ENCODE measurements at regions not wholly inside any gene's neighbourhood (a gene's known extent, or its start where the extent isn't known, plus 50 kb on each side); places are given as distances from the start of the nearest gene placed in this dataset.

- ATAC-seq (no peak), DNase-seq (ENCODE audit: missing footprints) (no peak)
- intact Hi-C loops (cut with DNase I): no loop called here
Measured at GRCh38 chr10:8588135-8588534, 533.6 kb downstream of the GATA3 start.

- intact Hi-C loops (cut with DNase I): no loop called here
- DNase-seq (ENCODE audit: missing footprints): no peak
- no peak for ATAC-seq
Measured at GRCh38 chr10:8590518-8590917, 536.0 kb downstream of the GATA3 start.

- no peak for ATAC-seq
- no peak for DNase-seq (ENCODE audit: missing footprints)
- intact Hi-C loops (cut with DNase I): no loop called here
Measured at GRCh38 chr10:8591640-8592039, 537.2 kb downstream of the GATA3 start.

DNA sequence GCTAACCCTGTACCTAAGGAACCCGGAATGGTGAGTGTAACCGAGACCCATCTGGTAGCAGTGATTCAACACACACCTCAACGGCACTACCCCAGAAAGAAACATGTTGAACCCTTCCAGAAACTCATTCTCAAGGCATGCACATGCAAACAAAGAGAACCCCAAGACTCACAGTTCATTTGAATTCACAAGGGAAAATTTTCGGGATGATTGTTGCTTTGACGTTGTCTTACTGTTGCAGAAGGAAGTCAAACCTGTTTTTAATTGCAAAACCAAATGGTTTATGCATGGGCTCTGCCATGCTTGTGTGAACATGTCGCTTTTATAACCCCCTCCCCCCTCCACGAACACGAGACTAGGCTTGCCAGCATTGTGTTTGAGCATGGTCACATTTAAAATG, 539.7 kb downstream of the GATA3 start:
- intact Hi-C loops (cut with DNase I): no loop called here
- no peak for DNase-seq (ENCODE audit: missing footprints)
- no peak for ATAC-seq

DNA sequence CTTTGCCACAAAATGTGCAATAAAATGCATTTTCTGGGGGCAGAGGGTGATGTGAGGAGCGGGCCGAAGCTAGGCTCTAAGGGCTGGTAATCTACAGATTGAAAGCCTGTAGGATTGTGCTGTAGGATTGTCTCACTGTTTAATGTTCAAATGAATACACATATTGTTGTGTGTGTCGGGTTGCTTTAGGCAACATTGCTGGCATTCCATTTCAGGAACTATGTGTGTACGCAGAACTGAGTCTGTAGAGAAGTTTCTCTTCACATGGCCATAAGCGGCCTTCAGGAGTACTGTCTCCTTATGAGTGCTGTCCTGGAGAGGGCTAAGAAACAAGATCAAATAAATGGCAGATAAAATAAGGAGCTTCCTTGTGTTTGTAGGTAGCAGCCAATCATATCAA, 540.2 kb downstream of the GATA3 start:
- DNase-seq (ENCODE audit: missing footprints): no peak
- no peak for ATAC-seq
- intact Hi-C loops (cut with DNase I): no loop called here

DNA sequence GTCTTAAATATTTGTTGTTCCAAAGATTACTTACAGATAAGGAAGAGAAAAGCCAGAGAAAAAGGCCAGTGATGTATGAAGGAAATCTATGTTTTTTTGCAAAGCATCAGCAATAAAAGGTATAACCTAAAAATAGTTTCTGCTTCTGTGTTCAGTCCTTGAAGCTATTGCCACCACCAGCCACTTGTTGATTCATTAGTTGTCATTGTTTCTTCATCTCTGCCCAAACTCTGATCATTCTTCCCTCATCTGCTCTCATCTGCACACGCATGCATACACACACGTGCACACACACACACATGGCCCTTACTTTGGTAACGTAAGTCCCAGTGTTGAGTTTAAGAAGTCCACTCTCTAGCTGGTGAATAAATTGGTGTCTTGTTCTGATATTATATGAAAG, 540.7 kb downstream of the GATA3 start:
- no peak for DNase-seq (ENCODE audit: missing footprints)

DNA sequence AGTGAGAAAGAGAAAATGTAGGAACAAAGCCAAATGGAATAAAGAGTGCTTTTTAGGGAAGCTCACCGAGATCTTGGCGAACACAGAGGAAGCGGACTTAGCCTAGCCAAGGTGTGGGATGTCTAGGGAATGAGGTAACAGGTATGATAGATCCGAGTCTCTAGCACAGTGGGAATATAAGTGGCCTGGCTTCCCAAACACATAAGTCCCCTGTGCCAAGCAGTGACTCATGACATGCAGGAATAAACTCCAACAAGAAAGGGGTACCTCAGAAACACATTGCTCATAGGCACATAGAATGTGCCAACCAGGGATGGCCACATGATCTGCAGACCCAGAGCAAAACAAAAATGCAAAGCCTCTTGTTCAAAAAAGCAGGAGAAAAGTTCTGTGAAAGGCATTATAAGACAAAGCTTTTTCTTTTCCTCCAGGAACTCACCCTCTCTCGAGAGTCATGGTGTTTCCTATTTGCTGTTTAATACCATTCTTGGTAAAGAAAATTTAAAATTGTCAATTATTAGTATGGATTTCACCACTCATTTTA, 542.5 kb downstream of the GATA3 start:
- DNase-seq (ENCODE audit: missing footprints): no peak
- ATAC-seq: no peak
- intact Hi-C loops (cut with DNase I): no loop called here

More for the DNA sequence above, 540.7 kb downstream of the GATA3 start:
- intact Hi-C loops (cut with DNase I): no loop called here
- no peak for ATAC-seq

DNA sequence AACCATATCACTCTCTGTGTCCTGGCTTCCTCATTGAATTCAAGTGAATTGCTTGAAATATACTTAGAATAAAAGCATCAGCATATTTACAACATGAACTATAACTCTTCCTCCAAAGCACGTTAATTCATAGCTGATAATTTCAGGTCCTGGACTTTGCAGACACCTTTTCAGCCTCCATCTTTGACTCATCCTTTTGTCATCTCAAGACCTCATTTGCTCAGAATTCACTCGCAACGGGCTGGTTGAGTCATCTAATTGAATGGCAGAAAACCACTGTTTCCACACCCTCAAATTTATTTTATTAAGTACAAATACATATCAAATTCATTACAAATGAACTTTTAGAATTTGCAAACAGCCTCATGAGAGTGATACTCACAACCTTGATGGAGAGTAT, 545.7 kb downstream of the GATA3 start:
- ATAC-seq (no peak), DNase-seq (ENCODE audit: missing footprints) (no peak)
- intact Hi-C loops (cut with DNase I): no loop called here

GRCh38 chr10:8602821-8603220, 548.3 kb downstream of the GATA3 start:
- DNase-seq (ENCODE audit: missing footprints): no peak
- intact Hi-C loops (cut with DNase I): no loop called here
- ATAC-seq: no peak

DNA sequence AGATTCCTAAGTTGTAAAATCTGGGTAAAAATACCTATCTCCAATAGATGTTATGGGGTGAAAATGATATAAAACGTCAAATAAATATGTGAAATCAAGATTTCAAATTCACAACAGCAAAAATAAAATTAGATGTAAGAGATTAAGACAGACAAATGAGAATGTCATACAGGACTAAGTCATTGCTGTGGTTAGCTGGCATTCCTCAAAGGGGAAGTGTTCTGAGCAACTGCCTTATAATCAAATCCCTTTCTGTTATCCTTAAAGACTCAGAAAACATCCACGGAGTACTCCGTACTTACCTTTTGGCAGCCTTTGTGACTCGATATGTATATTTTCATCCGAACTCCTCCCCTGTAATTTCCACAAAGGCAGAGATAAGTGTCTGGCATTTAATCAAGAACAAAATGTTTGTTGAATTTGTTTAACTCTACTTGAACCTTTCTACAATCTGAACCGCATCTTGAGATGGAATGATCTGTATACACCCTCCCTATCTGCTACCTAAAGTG, 559.6 kb downstream of the GATA3 start:
- intact Hi-C loops (cut with DNase I): no loop called here
- ATAC-seq: no peak
- no peak for DNase-seq (ENCODE audit: missing footprints)

- ATAC-seq (no peak), DNase-seq (ENCODE audit: missing footprints) (no peak)
- intact Hi-C loops (cut with DNase I): no loop called here
Measured at GRCh38 chr10:8615118-8615517, 560.6 kb downstream of the GATA3 start.

DNA sequence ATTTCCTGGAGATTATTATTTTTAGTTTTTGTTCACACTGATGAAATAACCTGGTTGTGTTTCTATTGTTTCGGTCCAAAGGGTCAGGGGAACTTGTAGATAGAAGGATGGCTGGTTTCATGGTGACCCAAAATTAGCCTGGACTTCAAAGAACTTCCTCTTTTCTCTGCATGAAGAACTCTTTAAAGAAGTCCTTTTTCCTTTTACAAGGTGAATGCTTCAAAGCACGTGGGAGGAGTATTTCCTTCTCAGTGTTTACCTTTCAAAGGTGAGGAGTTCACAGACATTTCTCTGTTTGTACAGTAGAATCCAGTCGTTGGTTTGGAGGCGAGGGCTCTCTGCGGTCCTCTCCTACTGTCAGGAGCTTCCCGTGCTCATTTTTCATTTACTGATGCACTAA, 561.7 kb downstream of the GATA3 start:
- DNase-seq (ENCODE audit: missing footprints): no peak
- intact Hi-C loops (cut with DNase I): no loop called here
- no peak for ATAC-seq

DNA sequence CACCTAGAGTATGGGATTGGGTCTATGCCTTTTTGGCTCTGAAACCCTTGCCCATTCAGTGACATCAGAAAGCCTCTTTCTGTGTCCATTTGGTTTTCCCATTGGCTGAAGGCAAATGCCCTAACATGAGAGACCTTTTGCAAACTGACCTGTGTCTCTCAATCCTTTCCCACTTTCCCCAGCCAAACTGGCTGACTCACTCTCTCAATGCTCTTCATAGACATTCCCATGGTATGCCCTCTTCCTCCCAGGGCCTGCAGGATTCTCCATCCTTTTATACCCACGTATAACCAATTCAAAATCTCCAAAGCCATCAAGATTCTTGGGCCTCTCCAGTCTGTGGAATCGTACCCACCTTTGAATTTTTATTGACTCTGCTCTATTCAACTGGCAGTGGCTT, 563.3 kb downstream of the GATA3 start:
- intact Hi-C loops (cut with DNase I): no loop called here
- no peak for ATAC-seq
- no peak for DNase-seq (ENCODE audit: missing footprints)

GRCh38 chr10:8618834-8619233, 564.3 kb downstream of the GATA3 start:
- ATAC-seq: no peak
- no peak for DNase-seq (ENCODE audit: missing footprints)
- intact Hi-C loops (cut with DNase I): no loop called here

- intact Hi-C loops (cut with DNase I): no loop called here
- DNase-seq (ENCODE audit: missing footprints) (no peak), ATAC-seq (no peak)
Measured at GRCh38 chr10:8628351-8628750, 573.9 kb downstream of the GATA3 start.

- ATAC-seq: no peak
- no peak for DNase-seq (ENCODE audit: missing footprints)
- intact Hi-C loops (cut with DNase I): no loop called here
Measured at GRCh38 chr10:8633909-8634308, 579.4 kb downstream of the GATA3 start.

GRCh38 chr10:8636371-8636770, 581.9 kb downstream of the GATA3 start:
- DNase-seq (ENCODE audit: missing footprints) (no peak), ATAC-seq (no peak)

DNA sequence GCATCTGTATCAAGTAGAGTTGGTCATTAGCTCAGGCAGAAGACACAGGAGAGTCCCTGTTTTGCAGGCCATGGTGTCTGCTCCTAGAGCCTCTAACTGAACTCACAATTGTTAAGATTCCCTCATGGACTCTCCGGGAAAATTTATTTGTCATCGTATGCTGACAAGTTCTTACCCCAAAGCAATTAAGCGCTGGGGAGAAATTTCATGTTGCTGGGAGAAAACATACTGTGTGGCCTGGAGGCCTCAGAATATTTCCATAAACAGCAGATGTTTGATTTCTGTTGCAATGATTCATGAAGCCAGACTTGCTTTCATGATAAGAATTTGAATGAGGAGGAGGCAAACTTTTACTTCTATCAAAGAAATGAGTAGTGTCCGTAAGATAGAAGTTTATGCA, 583.2 kb downstream of the GATA3 start:
- DNase-seq (ENCODE audit: missing footprints): no peak
- intact Hi-C loops (cut with DNase I): no loop called here
- ATAC-seq: no peak

More at GRCh38 chr10:8636371-8636770, 581.9 kb downstream of the GATA3 start:
- intact Hi-C loops (cut with DNase I): no loop called here

GRCh38 chr10:8638088-8638672, 583.7 kb downstream of the GATA3 start:
- ATAC-seq: no peak
- intact Hi-C loops (cut with DNase I): no loop called here
- DNase-seq (ENCODE audit: missing footprints): no peak

GRCh38 chr10:8639486-8640185, 585.1 kb downstream of the GATA3 start:
- intact Hi-C loops (cut with DNase I): no loop called here
- DNase-seq (ENCODE audit: missing footprints) (no peak), ATAC-seq (no peak)

All from Right ventricle myocardium inferior (tissue), 1 donor.